CD4-positive, alpha-beta T cell treated with Interleukin-4 for 4 hours (primary cell): ENCODE measurements at regions not wholly inside any gene's neighbourhood (a gene's known extent, or its start where the extent isn't known, plus 50 kb on each side); places are given as distances from the start of the nearest gene placed in this dataset.
A peak's percentile ranks its signal among the peaks of the same experiment; 100 is the strongest.
"Not testable (repeated sequence)": the region's sequence is repeated elsewhere in the genome, so short reads cannot be mapped to it uniquely, and the experiment has no call there.

Source experiments
- DNase-seq: peaks from one replicate; pipeline ENCODE4 v3.0.0-alpha.2; 2020

DNA sequence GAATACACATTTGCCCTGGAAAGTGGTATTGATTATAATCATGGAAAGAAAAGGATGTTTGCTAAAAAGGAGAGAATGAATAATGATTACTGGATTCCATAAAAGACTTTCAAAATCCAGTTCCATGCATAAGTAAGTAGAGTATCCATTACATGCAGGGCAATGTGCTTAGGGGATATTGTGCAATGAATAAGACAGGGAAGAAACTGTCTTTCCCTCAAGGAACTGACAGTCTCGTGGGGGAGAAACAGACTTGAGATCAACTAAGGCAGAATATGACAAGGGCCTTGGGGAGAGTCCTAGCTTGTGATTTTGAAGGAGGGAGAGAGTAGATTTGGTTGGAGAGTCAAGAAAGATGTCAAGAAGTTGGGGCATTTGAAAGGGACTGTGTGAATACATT, 130.6 kb downstream of the SPP2 start:
- DNase-seq: no peak

DNA sequence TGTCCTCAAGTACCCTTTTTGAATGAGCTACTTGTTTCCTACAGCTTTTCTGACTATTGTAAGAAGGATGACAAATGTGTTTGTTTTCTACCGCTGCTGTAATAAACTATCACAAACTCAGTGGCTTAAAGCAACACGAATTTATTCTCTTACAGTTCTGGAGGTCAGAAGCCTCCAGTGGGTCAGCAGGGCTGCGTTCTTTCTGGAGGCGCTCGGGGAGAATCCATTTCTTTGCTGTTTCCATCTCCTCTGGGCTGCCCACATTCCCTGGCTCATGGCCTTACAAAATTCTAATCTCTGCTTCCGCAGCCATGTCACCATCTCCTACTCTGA, 128.5 kb downstream of the SPP2 start:
- no peak for DNase-seq

DNA sequence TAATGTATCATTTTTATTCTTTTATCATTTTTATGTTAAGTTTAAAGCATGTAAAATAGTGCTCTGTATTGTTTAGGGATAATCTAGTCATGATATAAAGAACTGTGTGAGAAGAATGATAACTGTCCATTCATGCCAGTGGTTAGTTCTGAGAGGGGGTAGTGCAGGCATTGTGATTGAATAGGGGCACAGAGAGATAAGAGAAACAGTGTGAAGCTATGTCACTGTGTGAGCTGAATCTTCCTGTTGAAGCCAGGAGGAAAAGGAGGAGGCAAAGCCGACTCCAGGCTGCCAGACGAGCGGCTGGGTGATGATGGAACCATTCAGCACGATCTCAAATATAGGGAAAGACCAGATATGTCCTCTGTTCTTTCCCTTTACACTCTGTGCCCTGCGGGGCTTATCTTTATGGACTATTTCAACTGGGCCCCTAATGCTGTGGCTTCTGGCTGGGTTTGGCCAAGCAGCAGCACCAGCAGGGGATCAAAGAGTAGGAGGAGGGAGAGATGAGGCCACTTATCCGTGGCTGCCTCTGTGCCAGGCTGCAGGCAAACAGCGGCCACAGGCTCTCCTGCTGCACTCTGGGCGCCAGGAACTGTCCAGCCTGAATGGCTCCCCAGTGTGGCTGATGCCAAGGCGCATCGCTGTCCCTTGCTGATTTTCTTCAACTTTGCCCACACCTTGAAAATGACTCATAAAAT, 128.0 kb downstream of the SPP2 start:
- DNase-seq: no peak

DNA sequence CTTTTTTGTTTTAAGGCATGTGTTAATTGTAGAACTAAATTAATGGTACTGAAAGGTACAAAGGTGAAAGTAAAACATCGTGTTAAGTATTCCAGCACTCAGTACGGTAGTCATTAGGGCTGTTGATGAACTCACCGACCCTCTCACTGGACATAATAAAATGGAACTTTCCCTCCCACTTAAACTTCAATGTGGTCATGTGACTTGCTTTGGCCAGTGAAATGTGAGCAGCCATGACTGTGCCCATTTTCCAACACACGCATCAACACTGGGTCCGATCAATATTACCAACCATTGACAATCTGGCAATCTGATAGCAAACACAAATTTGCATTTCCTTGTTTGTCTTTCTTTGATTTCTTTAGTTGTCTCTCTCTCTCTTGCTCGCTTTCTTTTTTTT, 125.1 kb downstream of the SPP2 start:
- no peak for DNase-seq

DNA sequence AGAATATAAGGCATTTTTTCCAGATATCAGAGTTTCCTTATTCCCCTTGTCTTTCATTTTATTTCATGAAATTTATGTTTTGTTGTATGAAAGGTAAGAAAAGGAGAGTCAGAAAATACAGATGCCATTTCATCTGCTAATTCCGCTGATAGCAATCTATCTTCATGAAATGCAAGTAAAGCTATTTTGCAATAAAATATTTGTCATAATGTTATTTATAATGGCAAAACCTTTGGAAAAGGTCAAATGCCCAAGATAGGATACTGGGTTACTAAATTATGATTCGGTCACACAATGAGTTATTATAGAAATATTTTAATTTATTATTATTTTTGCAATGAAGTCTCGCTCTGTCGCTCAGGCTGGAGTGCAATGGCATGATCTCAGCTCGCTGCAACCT, 124.2 kb downstream of the SPP2 start:
- DNase-seq: no peak

DNA sequence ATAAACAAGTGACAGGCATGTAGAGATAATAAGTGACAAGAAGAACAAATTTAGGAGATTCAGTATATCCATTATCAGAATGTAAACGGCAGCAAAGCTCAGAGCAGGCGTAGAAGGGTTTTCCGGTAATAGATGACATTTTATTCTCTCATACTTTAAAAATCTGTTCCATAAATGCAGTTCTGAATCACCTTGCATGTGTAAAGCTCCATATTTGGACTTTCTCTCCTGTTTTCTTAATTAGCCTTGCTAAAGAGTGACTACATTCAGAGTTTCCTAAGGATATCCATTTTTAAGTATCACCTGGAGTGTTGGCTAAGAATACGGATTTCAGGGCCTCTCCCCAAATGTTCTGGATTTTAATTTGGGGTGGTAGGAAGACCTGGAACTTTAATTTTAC, 122.0 kb downstream of the SPP2 start:
- DNase-seq: no peak

DNA sequence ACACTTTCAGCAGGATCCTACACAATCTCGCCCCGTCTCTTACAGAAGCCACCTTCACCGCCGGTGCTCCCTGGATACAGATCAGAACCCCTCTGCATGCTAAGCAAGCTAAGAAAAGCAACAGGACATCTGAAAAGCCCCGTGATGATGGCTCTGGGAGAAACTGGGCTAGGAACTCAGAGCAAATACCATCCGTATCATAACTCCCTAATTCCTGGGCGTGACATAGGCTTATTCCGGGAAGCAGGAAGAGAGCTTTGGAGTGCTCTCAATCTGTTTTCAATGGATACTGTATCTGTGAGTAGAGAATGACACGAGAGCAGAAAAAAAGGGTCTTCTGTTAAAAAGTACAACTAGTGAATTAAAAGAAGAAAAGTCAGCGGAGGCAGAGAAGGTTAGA, 121.6 kb downstream of the SPP2 start:
- DNase-seq: no peak

DNA sequence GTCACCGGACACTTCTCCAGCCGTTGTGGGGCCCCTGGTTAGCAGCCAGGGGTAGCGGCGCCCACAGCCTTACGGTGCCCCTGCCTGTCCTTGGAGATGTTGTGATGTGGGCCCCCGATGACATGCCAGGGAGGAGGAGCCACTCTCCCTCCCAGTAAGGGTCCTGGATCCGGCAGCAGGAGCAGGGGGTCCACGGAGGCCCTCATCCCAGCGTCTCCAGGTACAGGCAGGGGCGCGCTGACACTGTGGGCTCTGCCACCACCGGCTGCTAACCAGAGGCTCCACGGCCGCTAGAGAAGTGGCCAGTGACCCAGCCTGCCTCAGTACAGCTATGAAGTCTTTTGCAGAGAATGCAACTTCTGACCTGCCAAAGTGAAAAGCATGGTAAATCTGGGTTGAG, 121.2 kb downstream of the SPP2 start:
- no peak for DNase-seq

DNA sequence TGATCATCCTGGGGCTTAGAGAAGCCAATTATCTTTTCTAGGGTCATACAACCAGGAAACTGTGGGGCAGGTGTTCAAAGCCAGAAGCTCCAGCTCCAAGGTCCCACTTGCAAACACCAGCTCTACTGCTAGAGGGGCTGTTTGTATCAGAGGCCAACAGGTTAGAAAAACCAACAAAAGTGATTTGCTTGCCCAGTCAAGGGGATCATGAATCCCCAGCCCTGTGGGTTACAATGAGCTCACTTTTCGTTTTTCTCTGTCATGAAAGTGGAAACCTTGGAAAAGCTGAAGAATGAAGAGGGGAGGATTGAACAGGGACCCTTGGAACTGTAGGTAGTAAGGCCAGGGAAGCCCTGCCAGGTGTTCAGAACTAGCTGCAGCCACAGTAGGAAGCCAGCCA, 119.2 kb downstream of the SPP2 start:
- no peak for DNase-seq

DNA sequence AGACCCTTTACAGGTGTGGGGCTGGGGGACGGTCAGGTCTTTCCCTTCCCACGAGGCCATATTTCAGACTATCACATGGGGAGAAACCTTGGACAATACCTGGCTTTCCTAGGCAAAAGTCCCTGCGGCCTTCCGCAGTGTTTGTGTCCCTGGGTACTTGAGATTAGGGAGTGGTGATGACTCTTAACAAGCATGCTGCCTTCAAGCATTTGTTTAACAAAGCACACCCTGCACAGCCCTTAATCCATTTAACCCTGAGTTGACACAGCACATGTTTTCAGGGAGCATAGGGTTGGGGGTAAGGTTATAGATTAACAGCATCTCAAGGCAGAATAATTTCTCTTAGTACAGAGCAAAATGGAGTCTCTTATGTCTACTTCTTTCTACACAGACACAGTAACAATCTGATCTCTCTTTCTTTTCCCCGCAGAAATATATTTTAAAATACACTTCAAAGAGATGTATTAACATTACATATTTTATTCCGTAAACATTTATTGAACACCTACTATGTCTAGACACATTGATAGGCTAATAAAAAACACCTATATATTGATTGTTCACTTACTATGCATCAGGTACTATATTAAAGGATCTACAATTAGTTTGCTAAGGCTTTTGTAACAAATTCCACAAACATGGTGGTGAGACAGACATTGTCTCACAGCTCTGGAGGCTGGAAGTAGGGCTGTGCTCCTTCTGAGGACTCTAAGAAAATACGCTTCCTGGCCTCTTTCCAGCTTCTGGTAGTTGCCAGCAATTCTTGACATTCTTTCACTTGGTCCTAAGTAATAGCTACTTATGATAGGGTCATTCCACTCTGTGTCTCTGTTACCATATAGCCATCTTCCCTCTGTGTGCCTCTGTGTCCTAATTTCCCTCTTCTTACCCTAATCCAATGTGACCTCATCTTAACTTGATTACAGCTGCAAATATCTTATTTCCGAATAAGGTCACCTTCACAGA, 118.4 kb downstream of the SPP2 start:
- not testable (repeated sequence) for DNase-seq

DNA sequence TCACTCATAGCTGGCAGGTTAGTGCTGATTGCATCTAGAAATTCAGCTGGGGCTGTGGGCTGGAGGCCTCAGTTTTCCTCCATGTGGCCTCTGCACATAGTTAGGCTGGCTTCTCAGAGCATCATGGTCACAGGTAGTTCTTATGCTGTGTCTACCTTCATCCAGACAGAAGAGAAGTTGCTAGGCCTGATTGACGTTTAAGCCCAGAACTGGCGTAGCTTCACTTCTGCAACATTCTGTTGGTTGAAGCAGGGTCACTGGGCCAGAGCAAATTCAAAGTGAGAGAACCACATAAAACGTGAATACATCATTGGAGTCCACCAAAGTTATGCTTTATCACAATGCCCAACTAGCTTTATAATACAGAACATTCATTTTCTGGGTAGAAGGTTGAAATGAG, 116.0 kb downstream of the SPP2 start:
- DNase-seq: no peak

DNA sequence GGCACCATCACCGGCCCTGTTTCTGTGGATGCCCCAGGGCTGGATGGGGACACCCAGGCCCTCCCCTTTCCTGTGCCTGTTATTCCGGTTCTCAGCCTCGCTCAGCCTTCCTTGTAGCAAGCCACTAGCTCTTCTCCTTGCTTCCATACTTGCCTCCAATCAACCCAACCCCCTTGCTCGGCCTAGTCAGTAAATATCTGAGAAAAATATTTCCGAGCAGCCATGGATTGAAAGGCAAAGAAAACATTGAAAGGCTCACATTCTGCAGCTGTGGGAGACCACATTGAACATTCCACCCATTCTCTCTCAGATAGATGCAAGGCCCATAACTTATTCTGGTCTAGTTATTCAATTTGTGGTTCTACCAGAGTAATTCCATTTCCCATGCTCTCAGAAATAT, 114.9 kb downstream of the SPP2 start:
- no peak for DNase-seq

DNA sequence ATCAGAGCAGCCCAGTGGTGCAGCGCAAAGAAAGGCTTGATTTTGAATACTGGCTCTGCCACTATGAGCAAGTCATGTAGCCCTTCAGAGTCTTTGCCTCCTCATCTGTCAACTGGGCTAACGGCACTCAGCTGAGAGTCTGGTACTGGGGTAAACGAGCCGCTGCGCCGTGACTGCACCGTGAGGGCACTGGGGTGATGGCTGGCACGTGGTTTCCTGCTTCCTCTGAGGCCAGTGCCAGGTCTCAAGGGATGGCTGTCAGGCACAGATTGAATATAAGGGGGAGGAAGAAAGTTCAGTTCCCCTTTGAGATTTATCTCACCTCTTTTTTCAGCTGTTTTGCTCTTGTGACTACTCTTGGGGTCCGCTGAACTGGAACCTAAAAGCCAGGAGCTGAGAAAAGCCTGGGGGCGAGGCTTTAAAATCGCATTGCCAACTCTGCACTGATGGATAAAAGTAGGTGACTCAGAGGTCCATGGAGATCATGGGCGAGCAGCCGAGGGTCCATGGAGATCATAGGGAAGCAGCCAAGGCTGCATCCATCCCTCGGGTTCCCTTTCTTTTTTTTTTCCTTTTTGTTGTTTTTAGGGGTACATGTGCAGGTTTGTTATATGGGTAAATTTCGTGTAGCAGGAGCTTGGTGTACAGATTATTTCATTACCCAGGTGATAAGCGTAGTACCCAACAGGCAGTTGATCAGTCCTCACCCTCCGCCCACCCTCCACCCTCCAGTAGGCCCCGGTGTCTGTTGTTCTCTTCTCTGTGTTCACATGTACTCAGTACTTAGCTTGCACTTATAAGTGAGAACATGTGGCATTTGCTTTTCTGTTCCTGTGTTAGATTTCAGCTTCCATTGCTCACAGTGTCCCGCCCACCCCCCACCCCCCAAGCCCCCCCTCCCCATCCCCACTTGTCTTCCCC, 114.3 kb downstream of the SPP2 start:
- peak; percentile 55 for DNase-seq

DNA sequence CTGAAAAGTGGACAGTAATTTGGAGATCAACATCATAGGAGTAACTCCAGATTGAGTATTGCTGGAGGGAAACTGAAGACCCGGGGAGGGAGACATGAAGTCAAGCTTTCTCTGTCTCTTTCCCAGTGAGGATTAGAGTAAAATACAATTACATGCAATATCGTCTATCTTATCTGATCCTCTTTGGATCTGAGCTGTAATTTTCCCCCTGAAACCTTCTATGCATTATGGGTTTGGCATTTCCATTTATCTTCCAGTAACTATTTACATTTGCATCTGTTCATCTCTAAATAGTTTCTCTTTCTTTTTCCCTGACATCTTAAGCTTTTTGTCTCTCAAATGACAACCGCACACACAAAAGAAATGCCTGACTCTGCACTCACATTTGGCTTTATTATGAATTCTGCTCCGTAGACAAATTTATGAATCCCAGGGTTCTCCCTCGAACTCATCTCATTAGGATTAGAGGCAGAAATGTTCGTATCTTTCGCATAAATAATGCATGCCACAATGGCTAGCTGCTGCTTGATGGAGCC, 113.1 kb downstream of the SPP2 start:
- DNase-seq: no peak

DNA sequence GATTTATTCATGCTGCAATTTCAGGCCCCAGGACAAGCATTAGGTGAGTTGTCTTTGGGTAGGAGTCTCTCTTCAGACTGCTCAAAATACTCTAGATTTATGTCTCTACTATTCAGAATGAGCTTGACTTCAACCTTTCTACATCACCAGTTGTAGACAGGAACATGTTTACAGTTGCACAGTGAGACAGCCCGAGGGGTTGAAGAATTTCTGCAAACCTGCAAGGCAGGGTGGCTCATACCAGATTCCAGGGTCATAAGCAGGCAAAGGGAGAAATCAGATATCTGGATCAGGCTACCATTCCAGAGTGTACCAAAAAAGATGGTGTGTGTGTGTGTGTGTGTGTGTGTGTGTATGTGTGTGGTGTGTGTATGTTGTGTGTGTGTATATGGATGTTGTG, 112.4 kb downstream of the SPP2 start:
- no peak for DNase-seq

DNA sequence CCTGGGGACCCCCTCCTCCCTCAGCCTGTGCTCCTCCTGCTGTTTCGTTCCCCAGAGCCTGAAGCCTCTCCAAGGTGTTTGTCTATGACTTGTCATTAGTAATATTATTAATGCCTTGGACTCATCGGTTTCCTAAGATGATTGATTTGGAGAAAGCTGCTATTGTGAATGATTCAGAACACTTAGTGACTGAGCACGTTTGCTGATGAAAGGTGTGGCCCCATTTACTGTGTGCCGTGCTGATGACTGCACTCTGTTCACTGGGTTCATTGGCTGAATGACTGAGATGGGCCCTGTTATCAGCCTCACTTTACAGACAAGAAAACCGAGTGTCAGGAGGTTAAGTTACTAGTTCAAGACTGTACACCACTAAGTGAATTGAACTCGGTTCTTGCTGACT, 111.4 kb downstream of the SPP2 start:
- no peak for DNase-seq

DNA sequence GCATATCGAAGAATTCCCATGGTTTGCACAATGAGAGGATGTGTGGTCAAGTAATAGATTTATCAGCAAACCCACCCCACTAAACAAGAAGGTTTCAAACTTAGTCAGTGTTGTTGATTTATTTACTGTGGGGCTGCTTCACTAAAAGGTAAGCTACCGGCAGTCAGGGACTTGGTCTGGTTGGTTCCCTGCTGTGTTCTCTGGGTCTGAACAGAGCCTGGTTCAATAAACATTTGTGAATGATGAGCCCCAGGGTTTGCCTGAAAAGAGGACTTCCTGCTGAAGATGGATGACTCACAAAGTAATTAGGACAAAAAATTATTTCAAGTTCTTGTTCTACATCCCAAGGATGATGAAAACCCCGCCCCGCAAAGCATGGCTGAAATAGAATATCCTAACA, 108.3 kb downstream of the SPP2 start:
- no peak for DNase-seq

DNA sequence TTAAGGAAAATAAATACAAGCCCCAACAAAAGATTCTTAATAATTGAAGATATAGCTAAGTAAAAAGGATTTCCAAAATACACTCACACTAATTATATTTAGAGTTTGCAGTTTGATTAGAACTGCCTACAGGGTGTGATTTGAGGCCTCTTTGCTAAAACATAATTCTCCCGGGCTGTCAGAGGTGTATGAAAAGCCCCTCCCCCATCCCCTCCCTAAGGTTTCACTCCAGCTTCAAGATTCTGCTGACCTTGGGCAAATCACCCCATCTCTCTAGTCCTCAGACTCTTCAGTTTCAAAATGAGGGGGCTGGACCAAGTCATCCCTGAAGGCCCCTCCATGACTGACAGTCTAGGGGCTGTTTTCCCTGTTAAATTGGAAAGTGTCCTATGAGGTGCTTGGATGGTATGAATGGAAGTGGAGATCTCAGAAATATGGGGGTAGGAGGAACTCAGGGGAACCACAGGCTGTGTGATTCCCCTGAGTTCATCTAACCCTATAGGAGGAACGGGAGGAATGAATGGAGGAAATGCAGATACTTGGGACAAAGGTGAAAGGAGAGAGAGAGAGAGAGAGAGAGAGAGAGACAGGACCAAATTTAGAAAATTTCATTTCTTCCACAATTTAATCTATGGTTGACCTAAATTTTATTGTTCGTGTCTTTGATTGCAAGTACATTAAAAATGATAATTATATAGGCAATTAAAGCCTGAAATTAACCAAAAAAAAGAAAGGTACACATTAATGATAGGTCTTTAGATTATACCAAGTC, 107.5 kb downstream of the SPP2 start:
- no peak for DNase-seq

DNA sequence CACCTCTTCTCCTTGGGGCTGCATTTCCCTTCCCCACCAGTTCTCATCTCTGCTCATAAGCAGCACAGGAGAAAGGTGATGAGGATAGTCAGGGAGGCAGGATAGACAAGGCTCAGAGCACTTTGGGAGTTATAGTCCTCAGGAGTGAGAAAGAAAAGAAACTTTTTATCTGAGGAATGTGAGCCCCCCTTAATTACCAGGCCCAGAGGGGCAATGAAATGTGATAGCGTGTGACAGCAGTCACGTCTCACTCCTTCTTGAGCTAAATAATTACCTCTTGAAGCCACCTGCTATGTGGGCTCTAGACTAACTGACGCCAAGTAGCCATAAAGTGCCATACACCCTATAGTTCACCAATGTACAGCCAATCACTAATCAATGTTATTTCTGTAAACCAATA, 105.8 kb downstream of the SPP2 start:
- DNase-seq: no peak

DNA sequence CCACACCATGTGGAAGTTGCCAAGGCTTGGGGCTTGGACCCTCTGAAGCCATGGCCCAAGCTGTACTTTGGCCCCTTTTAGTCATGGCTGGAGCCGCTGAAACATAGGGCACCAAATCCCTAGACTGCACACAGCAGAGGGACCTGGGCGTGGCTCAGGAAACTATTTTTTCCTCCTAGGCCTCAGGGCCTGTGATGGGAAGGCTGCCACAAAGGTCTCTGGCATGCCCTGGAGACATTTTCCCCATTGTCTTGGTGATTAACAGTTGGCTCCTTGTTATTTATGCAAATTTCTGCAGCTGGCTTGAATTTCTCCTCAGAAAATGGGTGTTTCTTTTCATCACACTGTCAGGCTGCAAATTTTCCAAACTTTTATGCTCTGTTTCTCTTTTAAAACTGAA, 102.3 kb downstream of the SPP2 start:
- DNase-seq: not testable (repeated sequence)

DNA sequence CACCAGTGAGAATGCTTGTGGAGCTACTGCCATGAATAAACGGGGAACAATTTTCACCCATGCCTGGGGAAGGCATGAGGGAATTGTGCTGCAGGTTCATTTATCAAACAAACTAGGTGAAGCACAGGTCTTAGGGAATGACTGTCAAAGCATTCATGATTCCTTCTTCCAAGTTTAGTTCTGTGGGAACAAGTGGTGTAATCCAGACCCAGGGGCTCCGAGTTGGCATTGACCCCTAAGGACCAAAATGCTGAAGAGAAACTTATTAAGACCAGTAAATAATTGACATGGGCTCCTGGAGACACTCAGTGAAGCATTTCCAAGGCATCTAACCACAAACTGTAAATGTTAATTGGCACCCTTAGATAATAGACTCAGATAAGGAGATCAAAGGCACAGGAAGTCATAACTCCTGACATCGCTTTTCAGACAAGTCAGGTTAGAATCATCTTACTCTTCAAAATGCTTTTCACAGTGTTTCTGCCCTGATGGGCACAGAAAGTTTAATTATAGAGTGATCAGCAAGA, 96.9 kb downstream of the SPP2 start:
- peak; percentile 83 for DNase-seq
